Hepatocyte (in vitro differentiated cells): ENCODE measurements at regions not wholly inside any gene's neighbourhood (a gene's known extent, or its start where the extent isn't known, plus 50 kb on each side); places are given as distances from the start of the nearest gene placed in this dataset.

Source experiments
- EZH2 ChIP-seq: fragments of 200-600 bp; sonication (generic); IDR thresholded peaks from 2 replicates; pipeline ENCODE4 v1.6.1; 2016; ENCODE audit warnings: antibody characterized with exemption, mild to moderate bottlenecking, borderline replicate concordance
- EZH2phosphoT487 ChIP-seq: fragments of 200-600 bp; sonication (generic); IDR thresholded peaks from one replicate; pipeline ENCODE4 v1.6.1; 2018; ENCODE audit warnings: antibody characterized with exemption, mild to moderate bottlenecking, low read depth, moderate library complexity; ENCODE audit not compliant: unreplicated experiment, severe bottlenecking
- TF ChIP-seq, protein P1 (sequence below): fragments of 200-600 bp; sonication (generic); IDR thresholded peaks from 2 replicates; pipeline ENCODE4 v1.5.1; 2016; ENCODE audit warnings: antibody characterized with exemption, mild to moderate bottlenecking; ENCODE audit not compliant: poor library complexity

DNA sequence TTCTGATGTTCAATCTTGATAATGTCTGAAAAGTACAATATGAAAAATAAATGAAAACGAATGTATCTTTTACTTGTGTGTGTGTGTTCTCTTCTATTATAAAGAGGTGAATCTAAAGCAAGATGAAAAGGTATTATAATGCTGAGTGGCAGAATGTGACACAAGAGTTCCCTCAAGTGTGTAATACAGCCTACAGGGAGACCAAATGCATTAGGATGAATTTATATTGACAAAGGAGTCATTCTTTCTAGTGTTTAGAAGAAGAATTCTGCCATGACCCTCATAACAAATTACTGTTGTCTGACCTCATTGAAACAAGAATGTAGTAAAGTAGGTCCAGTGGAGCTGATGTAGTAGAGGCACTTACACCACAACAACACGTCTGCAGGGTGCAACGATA is 1119.0 kb upstream of the CDH10 start:
- TF ChIP-seq, protein P1, sequence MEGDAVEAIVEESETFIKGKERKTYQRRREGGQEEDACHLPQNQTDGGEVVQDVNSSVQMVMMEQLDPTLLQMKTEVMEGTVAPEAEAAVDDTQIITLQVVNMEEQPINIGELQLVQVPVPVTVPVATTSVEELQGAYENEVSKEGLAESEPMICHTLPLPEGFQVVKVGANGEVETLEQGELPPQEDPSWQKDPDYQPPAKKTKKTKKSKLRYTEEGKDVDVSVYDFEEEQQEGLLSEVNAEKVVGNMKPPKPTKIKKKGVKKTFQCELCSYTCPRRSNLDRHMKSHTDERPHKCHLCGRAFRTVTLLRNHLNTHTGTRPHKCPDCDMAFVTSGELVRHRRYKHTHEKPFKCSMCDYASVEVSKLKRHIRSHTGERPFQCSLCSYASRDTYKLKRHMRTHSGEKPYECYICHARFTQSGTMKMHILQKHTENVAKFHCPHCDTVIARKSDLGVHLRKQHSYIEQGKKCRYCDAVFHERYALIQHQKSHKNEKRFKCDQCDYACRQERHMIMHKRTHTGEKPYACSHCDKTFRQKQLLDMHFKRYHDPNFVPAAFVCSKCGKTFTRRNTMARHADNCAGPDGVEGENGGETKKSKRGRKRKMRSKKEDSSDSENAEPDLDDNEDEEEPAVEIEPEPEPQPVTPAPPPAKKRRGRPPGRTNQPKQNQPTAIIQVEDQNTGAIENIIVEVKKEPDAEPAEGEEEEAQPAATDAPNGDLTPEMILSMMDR, result no peak
- TF ChIP-seq EZH2 (no peak), EZH2phosphoT487 (no peak)
